Fibroblast of lung (primary cell): ENCODE measurements at regions not wholly inside any gene's neighbourhood (a gene's known extent, or its start where the extent isn't known, plus 50 kb on each side); places are given as distances from the start of the nearest gene placed in this dataset.
"Not testable (repeated sequence)": the region's sequence is repeated elsewhere in the genome, so short reads cannot be mapped to it uniquely, and the experiment has no call there.

Experiments used
- DNase-seq, 2 donors: peaks; one replicate each; pipeline versions ENCODE4 v3.0.0 to v3.0.0-alpha.2; 2010; ENCODE audit warnings: low read depth in 2 of 2
- H2AFZ ChIP-seq: 2 replicates; pipeline ENCODE4 v1.5.1; 2012; ENCODE audit warnings: low read length, control low read depth, inconsistent platforms
- H3K27ac ChIP-seq: 2 replicates; pipeline ENCODE4 v1.5.1; 2011; ENCODE audit warnings: low read length, control low read depth; ENCODE audit not compliant: insufficient read depth
- H3K27me3 ChIP-seq: 2 replicates; pipeline ENCODE4 v1.5.1; 2011; ENCODE audit warnings: mild to moderate bottlenecking, low read length; ENCODE audit not compliant: control insufficient read depth, insufficient read depth
- H3K36me3 ChIP-seq: 2 replicates; pipeline ENCODE4 v1.5.1; 2011; ENCODE audit warnings: low read length; ENCODE audit not compliant: control insufficient read depth, insufficient read depth
- H3K4me1 ChIP-seq: 2 replicates; pipeline ENCODE4 v1.5.1; 2011; ENCODE audit warnings: low read length; ENCODE audit not compliant: control insufficient read depth, insufficient read depth; ENCODE audit errors: extremely low read depth
- H3K4me2 ChIP-seq: 2 replicates; pipeline ENCODE4 v1.5.1; 2011; ENCODE audit warnings: low read length, control low read depth; ENCODE audit not compliant: insufficient read depth; ENCODE audit errors: extremely low read depth
- H3K4me3 ChIP-seq, 4 experiments: fragments of 200-600 bp in 1 of 4; sonication (generic) in 1 of 4; replicated peaks in 1 of 4; 2 replicates each; pipeline ENCODE4 v1.5.1; 2011 to 2016; ENCODE audit warnings: low read length in 4 of 4, low read depth in 3 of 4, mild to moderate bottlenecking in 3 of 4, control low read depth in 2 of 4, inconsistent platforms in 1 of 4, mixed read lengths in 1 of 4; ENCODE audit not compliant: insufficient read depth in 1 of 4; ENCODE audit errors: control extremely low read depth in 1 of 4
- H3K79me2 ChIP-seq: 2 replicates; pipeline ENCODE4 v1.5.1; 2012; ENCODE audit warnings: mild to moderate bottlenecking, low read length, inconsistent platforms; ENCODE audit not compliant: control insufficient read depth, insufficient read depth
- H3K9ac ChIP-seq: 2 replicates; pipeline ENCODE4 v1.5.1; 2011; ENCODE audit warnings: mild to moderate bottlenecking, low read length, control low read depth; ENCODE audit not compliant: insufficient read depth
- H3K9me3 ChIP-seq: 2 replicates; pipeline ENCODE4 v1.5.1; 2012; ENCODE audit warnings: low read depth, low read length; ENCODE audit not compliant: control insufficient read depth, insufficient read depth
- H4K20me1 ChIP-seq: 2 replicates; pipeline ENCODE4 v1.5.1; 2011; ENCODE audit warnings: low read length; ENCODE audit not compliant: control insufficient read depth, insufficient read depth; ENCODE audit errors: extremely low read depth
- CTCF ChIP-seq, 2 donors: IDR thresholded peaks in 1 of 2; conservative IDR thresholded peaks in 1 of 2; 1 replicate in 1 of 2; 2 replicates in 1 of 2; pipeline ENCODE4 v1.5.1; 2011 to 2012; ENCODE audit warnings: low read length in 2 of 2, control low read depth in 1 of 2, inconsistent platforms in 1 of 2, low read depth in 1 of 2, mild to moderate bottlenecking in 1 of 2
- EZH2 ChIP-seq: IDR thresholded peaks from 2 replicates; pipeline ENCODE4 v1.5.1; 2012; ENCODE audit warnings: low read length, control low read depth, mild to moderate bottlenecking; ENCODE audit errors: missing control alignments

GRCh38 chr7:4606797-4607196 lies 75.3 kb upstream of the FOXK1 start:
- no peaks in the 10 kb centered on the region for H3K79me2 ChIP-seq
- H3K27ac ChIP-seq: no peak overlapping the region
- no peak overlapping the region for H2AFZ ChIP-seq
- H3K27me3 ChIP-seq: no peaks in the 10 kb centered on the region
- H3K4me1 ChIP-seq: no peaks in the 10 kb centered on the region
- TF ChIP-seq EZH2 (no peak), CTCF (conservative IDR thresholded peaks at IDR 0.05 in 1 of 2, IDR thresholded peaks at IDR 0.05 in 1 of 2; ENCODE audit: low read depth in 1 of 2, low read length in 2 of 2) (no peak)
- no peaks in the 10 kb centered on the region for H3K9me3 ChIP-seq
- no peaks in the 10 kb centered on the region for H3K36me3 ChIP-seq
- no peak overlapping the region for H3K4me2 ChIP-seq
- no peaks in the 10 kb centered on the region for H4K20me1 ChIP-seq
- peak in 1 of 2 donors; percentile 29 for DNase-seq
- H3K9ac ChIP-seq: no peak overlapping the region
- H3K4me3 ChIP-seq: no peak overlapping the region

- DNase-seq: peak in 1 of 2 donors; percentile 23
- Histone ChIP-seq H3K79me2 (no peaks in the 10 kb centered on the region), H2AFZ (no peak overlapping the region), H3K9ac (no peak overlapping the region), H3K4me2 (no peak overlapping the region), H3K27ac (no peak overlapping the region), H4K20me1 (no peaks in the 10 kb centered on the region), H3K9me3 (no peaks in the 10 kb centered on the region), H3K4me1 (no peaks in the 10 kb centered on the region), H3K4me3 (no peak overlapping the region), H3K27me3 (no peaks in the 10 kb centered on the region), H3K36me3 (no peaks in the 10 kb centered on the region)
- no peak for TF ChIP-seq CTCF (conservative IDR thresholded peaks at IDR 0.05 in 1 of 2, IDR thresholded peaks at IDR 0.05 in 1 of 2; ENCODE audit: low read depth in 1 of 2, low read length in 2 of 2)
- TF ChIP-seq EZH2: no peak
These were observed 74.8 kb upstream of the FOXK1 start for GRCh38 chr7:4607311-4607729.

- not testable (repeated sequence) for H3K36me3 ChIP-seq, H3K27ac ChIP-seq, H3K9me3 ChIP-seq, DNase-seq, H3K4me3 ChIP-seq, H4K20me1 ChIP-seq, H3K4me1 ChIP-seq, H3K79me2 ChIP-seq, H3K9ac ChIP-seq, H2AFZ ChIP-seq, H3K27me3 ChIP-seq, H3K4me2 ChIP-seq
These were observed 72.5 kb upstream of the FOXK1 start for GRCh38 chr7:4609576-4609975.
